GM19351 (cell line): ENCODE measurements at regions not wholly inside any gene's neighbourhood (a gene's known extent, or its start where the extent isn't known, plus 50 kb on each side); places are given as distances from the start of the nearest gene placed in this dataset.

Source experiments
- ATAC-seq: cut with Tn5 transposase; IDR thresholded peaks from one replicate; pipeline ENCODE4 v1.9.1; 2021; ENCODE audit warnings: mild to moderate bottlenecking, moderate library complexity; ENCODE audit not compliant: unreplicated experiment

- ATAC-seq = no peak
Observed at GRCh38 chr5:72030237-72030636, 77.0 kb upstream of the MAP1B start.

DNA sequence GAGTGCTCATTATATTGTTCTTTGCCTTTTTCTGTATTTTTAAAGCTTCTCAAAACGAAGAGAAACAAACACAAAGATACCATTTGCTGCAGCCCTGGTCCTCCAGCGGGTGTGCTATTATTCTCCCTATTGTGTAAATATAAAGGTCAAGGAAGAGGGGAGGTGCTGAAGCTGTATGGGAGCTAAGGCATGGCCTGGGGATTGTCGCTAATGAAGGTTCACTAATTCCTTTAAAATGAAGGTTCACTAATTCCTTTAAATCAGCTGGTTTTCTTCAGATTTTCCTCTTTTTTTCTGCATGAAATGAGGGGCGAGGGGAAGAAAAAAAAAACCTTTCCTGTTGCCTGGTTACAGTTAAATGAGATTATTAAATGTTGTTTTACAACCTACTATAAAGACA lies 74.5 kb upstream of the MAP1B start:
- ATAC-seq = no peak

DNA sequence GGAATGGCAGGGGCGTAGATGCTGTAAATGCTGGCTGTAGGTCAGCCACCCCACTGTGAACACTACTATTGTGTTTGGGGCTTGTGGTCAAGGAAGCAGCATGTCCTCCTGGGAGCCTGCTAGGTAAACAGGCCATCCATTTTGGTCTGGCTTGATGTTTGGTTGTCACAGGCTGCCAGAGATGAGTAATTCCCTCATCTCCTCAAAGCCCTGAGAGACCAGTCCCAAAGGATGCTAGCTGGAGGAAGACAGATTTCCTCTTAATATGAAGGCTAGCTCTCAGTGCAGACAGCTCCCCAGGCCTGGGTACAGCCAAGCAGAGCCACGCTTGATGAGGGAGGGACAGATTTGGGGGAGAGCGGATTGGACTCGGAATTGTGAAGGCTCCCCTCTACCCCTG lies 72.5 kb upstream of the MAP1B start:
- no peak for ATAC-seq

DNA sequence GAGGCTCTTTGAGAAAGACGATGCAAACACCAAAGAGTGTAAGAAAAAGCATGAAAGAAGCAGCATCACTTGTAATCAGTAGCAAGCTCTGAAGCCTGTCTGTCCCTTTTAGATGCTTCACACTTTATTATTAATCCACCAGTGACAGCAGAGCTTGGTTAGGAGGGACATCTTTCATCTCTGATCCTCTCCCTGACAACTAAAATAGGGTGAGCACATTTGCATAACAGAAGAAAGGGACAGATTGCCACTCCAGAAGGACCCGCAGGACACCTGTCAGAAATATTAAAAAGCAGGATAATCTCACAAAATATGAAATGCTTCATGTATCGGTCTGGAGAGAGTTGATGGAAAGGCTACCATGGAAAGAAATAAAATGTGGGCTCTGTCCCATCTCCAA lies 71.4 kb upstream of the MAP1B start:
- no peak for ATAC-seq

DNA sequence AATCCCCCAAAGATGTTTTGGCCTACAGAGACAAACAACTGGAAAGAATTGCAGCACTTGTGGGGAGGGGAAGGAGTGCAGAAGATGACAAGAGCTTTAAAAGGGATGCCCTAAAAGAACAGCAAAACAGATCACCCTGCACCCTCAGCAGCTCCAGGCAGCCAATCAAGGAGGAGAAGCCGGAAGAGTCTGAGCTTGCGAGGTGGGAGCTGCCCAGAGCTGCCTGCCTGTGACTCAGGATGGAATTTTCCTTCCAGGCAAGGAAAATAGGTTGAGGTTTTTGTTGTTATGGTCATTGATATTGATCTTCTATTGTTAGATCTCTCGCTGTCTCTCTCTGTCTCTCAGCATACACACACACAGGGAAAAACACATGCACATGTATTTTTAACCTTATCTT lies 70.3 kb upstream of the MAP1B start:
- no peak for ATAC-seq

DNA sequence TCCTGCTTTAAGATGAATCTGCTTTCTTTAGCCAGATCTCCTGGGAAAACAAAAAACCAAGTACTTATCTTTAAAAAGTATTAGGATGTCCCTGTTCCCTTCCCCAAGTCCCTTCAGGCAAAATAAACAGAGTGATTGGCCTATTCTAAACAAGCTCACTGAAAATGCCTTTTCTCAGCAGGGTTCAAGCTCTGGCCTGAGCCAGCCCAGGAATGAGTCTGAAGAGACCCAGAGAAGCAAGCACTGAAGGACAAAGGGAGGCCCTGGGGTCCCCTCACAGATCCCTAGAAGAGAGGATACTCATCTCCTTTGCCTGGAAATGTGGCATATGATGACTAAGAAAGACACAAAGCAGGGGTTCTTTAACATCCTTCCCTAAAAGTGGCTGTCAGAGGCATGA lies 66.8 kb upstream of the MAP1B start:
- no peak for ATAC-seq

DNA sequence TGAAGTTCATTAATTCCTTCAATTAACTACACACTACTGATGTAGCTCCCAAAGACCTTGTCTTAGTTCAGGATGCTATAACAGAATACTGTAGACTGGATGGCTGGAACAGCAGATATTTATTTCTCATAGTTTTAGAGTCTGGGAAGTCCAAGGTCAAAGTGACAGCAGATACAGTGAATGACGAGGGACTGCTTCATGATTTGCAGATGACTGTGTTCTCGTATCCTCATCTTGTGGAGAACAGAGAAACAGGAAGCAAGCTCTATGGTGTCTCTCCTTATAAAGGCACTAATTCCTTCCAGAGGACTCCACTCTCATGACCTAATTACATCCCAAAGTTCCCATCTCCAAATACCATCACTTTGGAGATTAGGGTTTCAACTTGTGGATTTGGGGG lies 65.6 kb upstream of the MAP1B start:
- no peak for ATAC-seq

DNA sequence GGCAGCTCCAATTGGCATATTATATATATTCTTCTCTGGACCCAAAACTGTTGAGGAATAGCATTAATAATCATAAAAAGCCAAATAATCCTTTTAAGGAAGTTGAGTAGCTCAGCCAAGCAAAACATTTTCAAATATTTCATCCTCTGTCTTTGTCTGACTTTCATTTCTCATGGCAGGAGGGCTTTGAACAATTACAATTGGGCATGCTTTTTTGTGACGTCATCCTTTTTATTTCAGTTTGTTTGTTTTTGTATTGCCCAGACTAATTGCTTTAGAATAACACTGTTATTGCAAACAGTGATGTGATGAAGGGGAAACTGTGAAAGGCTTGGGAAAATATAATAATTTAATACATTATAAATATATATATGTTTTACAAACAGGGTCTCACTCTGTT lies 65.2 kb upstream of the MAP1B start:
- ATAC-seq = no peak

DNA sequence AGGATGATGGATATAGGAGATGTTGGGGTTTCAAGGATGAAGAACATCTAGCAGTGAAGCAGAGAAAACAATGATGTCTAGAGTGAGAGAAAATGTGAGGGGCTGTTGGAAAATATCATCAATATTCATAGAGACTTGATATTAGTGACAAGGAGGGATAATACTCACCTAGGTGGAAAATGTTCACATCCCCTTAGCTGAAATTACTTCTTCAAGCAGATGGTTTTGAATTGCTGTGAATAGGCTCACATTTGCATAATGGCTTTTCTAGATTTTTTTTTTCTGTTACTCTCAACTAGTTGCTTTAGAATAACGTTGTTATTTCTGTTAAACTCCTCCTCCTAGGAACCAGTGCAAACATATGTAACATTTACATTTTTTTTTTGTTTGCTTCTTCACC lies 61.6 kb upstream of the MAP1B start:
- ATAC-seq = no peak

DNA sequence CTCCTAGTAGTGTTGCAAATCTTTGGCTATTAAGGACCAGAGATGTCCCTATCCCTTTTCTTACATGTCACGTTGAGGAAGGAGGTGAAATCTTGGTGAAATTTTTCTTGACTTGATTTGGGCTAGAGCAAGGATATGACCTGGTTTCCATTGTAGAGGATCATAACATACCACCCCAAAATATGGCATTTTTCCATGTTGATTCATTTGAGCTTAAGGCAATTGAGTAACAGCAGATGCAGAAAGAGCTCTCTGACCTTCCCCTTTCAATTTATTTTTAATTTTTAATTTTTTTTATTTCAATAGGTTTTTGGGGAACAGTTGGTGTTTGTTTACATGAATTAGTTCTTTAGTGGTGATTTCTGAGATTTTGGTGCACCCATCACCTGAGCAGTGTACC lies 61.2 kb upstream of the MAP1B start:
- ATAC-seq = no peak

- no peak for ATAC-seq
Observed at GRCh38 chr5:72055636-72056035, 51.6 kb upstream of the MAP1B start.
